ENCODE measurements at regions not wholly inside any gene's neighbourhood (a gene's known extent, or its start where the extent isn't known, plus 50 kb on each side); places are given as distances from the start of the nearest gene placed in this dataset.

DNA sequence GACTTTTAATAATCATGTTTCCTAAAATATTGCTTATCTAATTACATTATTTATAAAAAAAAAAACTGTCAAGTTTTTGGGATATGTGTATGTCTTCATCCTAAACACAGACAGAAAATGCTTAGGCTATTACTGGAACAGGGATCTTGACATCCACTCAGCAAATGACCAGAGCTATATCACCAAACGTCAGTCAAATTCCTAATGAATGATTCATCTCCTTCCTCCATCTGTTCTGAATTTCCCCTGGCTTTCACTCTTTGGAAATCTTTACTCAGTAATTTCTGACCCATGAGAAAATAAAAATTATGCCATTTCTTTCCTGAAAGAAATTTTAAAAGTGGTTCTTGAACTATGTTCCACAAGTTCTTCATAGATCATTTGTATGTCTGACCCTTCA is 552.4 kb upstream of the KCND2 start:
- TF ChIP-seq CTCF (IDR thresholded peaks at IDR 0.05; ENCODE audit: borderline replicate concordance, extremely low read depth, low read length, poor library complexity, severe bottlenecking) (no peak), EZH2 (IDR thresholded peaks at IDR 0.05; ENCODE audit: borderline replicate concordance, low read depth, low read length, severe bottlenecking) (no peak)

All from DND-41 (cell line).